ENCODE measurements at regions not wholly inside any gene's neighbourhood (a gene's known extent, or its start where the extent isn't known, plus 50 kb on each side); places are given as distances from the start of the nearest gene placed in this dataset.

GRCh38 chr18:29449424-29449823 is 1272.5 kb upstream of the CDH2 start:
- no peak for TF ChIP-seq CTCF (conservative IDR thresholded peaks at IDR 0.05 in 1 of 2, IDR thresholded peaks at IDR 0.05 in 1 of 2; ENCODE audit: extremely low read depth in 1 of 2, insufficient read depth in 1 of 2, low read depth in 1 of 2, low read length in 2 of 2)
- TF ChIP-seq EZH2 (IDR thresholded peaks at IDR 0.05; ENCODE audit: borderline replicate concordance, low read length) = no peak

Data from mammary epithelial cell (primary cell).